ENCODE measurements at regions not wholly inside any gene's neighbourhood (a gene's known extent, or its start where the extent isn't known, plus 50 kb on each side); places are given as distances from the start of the nearest gene placed in this dataset.
"Not testable (repeated sequence)": the region's sequence is repeated elsewhere in the genome, so short reads cannot be mapped to it uniquely, and the experiment has no call there.

GRCh38 chr11:82182697-82183096 lies 551.0 kb downstream of the FAM181B start:
- not testable (repeated sequence) for TF ChIP-seq SUZ12 (IDR thresholded peaks at IDR 0.05); LEF1 (IDR thresholded peaks at IDR 0.05; ENCODE audit: borderline replicate concordance); BHLHE40 (IDR thresholded peaks at IDR 0.05; ENCODE audit: borderline replicate concordance); SP1 (IDR thresholded peaks at IDR 0.05); TARDBP (IDR thresholded peaks at IDR 0.05); ARNT (IDR thresholded peaks at IDR 0.05); ELF4 (IDR thresholded peaks at IDR 0.05); PKNOX1 (IDR thresholded peaks at IDR 0.05); HDGF (IDR thresholded peaks at IDR 0.05; ENCODE audit: borderline replicate concordance); CTBP1 (IDR thresholded peaks at IDR 0.05; ENCODE audit: borderline replicate concordance); FOXM1 (IDR thresholded peaks at IDR 0.05; ENCODE audit: borderline replicate concordance); NFRKB (IDR thresholded peaks at IDR 0.05); FOXA1 (IDR thresholded peaks at IDR 0.05); FOXK2 (IDR thresholded peaks at IDR 0.05)
